HepG2 (cell line): ENCODE measurements at regions not wholly inside any gene's neighbourhood (a gene's known extent, or its start where the extent isn't known, plus 50 kb on each side); places are given as distances from the start of the nearest gene placed in this dataset.

Source experiments
- HES4 ChIP-seq: sonication (generic); formaldehyde crosslinking; IDR thresholded peaks from 2 replicates; pipeline ENCODE4 v1.9.0; 2021; ENCODE audit warnings: mild to moderate bottlenecking, missing genetic modification reagents, borderline replicate concordance
- NFKBIZ ChIP-seq: IDR thresholded peaks from 2 replicates; pipeline ENCODE4 v1.6.1; 2018; ENCODE audit warnings: missing genetic modification reagents, missing compliant biosample characterization
- ZBTB7A ChIP-seq: sonication (generic); formaldehyde crosslinking; IDR thresholded peaks from 2 replicates; pipeline ENCODE4 v1.8.0; 2022; ENCODE audit warnings: mild to moderate bottlenecking, missing genetic modification reagents
- ZIK1 ChIP-seq: sonication (generic); formaldehyde crosslinking; IDR thresholded peaks from 2 replicates; pipeline ENCODE4 v1.5.0; 2020; ENCODE audit warnings: mild to moderate bottlenecking, low read depth, missing genetic modification reagents, borderline replicate concordance
- ZNF543 ChIP-seq: sonication (generic); formaldehyde crosslinking; IDR thresholded peaks from 2 replicates; pipeline ENCODE4 v1.4.0; 2020; ENCODE audit warnings: mild to moderate bottlenecking, missing genetic modification reagents
- ZNF550 ChIP-seq: sonication (generic); formaldehyde crosslinking; IDR thresholded peaks from 2 replicates; pipeline ENCODE4 v1.4.0; 2020; ENCODE audit warnings: mild to moderate bottlenecking, missing genetic modification reagents, borderline replicate concordance
- TF ChIP-seq, protein P1 (sequence below): sonication (generic); formaldehyde crosslinking; IDR thresholded peaks from 2 replicates; pipeline ENCODE4 v1.5.0; 2020; ENCODE audit warnings: missing genetic modification reagents, mild to moderate bottlenecking, borderline replicate concordance
- TF ChIP-seq, protein P2 (sequence below): sonication (generic); formaldehyde crosslinking; IDR thresholded peaks from 2 replicates; pipeline ENCODE4 v1.5.0; 2020; ENCODE audit warnings: mild to moderate bottlenecking, missing genetic modification reagents, moderate library complexity
- TF ChIP-seq, protein P3 (sequence below): sonication (generic); formaldehyde crosslinking; conservative IDR thresholded peaks from 2 replicates; pipeline ENCODE4 v1.5.0; 2020; ENCODE audit warnings: missing genetic modification reagents

DNA sequence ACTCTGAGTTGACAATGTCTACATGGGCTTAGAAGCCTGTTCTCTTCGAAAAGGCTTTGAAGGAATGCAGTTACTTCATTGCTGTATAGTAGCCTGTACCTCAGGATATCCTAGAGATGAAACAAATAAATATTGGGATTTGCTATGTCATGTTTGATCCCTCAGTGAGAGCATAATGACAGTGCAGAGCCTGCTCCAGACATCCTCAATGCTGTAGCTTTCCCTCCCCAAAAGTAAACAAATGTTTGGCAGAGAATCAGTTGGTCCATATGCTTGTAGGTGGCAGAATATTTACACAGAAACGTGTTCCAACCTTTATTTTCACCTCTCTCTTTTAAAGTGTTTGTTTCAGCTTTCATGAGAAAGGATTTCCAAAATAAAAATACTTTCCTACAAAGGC, 515.3 kb upstream of the SGCG start:
- TF ChIP-seq ZBTB7A (CRISPR knock-in tag) (no peak), HES4 (no peak), ZNF543 (no peak), ZNF550 (CRISPR knock-in tag) (no peak), NFKBIZ (CRISPR knock-in tag) (no peak), ZIK1 (no peak)
- TF ChIP-seq, protein P1, sequence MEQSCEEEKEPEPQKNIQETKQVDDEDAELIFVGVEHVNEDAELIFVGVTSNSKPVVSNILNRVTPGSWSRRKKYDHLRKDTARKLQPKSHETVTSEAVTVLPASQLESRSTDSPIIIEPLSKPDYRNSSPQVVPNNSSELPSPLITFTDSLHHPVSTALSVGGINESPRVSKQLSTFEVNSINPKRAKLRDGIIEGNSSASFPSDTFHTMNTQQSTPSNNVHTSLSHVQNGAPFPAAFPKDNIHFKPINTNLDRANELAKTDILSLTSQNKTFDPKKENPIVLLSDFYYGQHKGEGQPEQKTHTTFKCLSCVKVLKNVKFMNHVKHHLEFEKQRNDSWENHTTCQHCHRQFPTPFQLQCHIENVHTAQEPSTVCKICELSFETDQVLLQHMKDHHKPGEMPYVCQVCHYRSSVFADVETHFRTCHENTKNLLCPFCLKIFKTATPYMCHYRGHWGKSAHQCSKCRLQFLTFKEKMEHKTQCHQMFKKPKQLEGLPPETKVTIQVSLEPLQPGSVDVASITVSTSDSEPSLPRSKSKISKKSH (CRISPR knock-in tag) = no peak
- TF ChIP-seq, protein P2, sequence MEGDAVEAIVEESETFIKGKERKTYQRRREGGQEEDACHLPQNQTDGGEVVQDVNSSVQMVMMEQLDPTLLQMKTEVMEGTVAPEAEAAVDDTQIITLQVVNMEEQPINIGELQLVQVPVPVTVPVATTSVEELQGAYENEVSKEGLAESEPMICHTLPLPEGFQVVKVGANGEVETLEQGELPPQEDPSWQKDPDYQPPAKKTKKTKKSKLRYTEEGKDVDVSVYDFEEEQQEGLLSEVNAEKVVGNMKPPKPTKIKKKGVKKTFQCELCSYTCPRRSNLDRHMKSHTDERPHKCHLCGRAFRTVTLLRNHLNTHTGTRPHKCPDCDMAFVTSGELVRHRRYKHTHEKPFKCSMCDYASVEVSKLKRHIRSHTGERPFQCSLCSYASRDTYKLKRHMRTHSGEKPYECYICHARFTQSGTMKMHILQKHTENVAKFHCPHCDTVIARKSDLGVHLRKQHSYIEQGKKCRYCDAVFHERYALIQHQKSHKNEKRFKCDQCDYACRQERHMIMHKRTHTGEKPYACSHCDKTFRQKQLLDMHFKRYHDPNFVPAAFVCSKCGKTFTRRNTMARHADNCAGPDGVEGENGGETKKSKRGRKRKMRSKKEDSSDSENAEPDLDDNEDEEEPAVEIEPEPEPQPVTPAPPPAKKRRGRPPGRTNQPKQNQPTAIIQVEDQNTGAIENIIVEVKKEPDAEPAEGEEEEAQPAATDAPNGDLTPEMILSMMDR (CRISPR knock-in tag) = no peak
- TF ChIP-seq, protein P3, sequence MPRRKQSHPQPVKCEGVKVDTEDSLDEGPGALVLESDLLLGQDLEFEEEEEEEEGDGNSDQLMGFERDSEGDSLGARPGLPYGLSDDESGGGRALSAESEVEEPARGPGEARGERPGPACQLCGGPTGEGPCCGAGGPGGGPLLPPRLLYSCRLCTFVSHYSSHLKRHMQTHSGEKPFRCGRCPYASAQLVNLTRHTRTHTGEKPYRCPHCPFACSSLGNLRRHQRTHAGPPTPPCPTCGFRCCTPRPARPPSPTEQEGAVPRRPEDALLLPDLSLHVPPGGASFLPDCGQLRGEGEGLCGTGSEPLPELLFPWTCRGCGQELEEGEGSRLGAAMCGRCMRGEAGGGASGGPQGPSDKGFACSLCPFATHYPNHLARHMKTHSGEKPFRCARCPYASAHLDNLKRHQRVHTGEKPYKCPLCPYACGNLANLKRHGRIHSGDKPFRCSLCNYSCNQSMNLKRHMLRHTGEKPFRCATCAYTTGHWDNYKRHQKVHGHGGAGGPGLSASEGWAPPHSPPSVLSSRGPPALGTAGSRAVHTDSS (CRISPR knock-in tag) = no peak
